BLaER1 (cell line): ENCODE measurements at regions not wholly inside any gene's neighbourhood (a gene's known extent, or its start where the extent isn't known, plus 50 kb on each side); places are given as distances from the start of the nearest gene placed in this dataset.
"Not testable (repeated sequence)": the region's sequence is repeated elsewhere in the genome, so short reads cannot be mapped to it uniquely, and the experiment has no call there.

Experiments used
- H3K27ac ChIP-seq: shearing (Covaris generic); formaldehyde crosslinking; 2 replicates; pipeline ENCODE4 v1.8.1; 2022
- H3K27me3 ChIP-seq: shearing (Covaris generic); formaldehyde crosslinking; 2 replicates; pipeline ENCODE4 v1.8.1; 2022
- H3K36me3 ChIP-seq: shearing (Covaris generic); formaldehyde crosslinking; 2 replicates; pipeline ENCODE4 v1.8.1; 2022
- H3K4me1 ChIP-seq: shearing (Covaris generic); formaldehyde crosslinking; 2 replicates; pipeline ENCODE4 v1.8.1; 2022
- H3K4me2 ChIP-seq: shearing (Covaris generic); formaldehyde crosslinking; 2 replicates; pipeline ENCODE4 v1.8.1; 2022
- H3K4me3 ChIP-seq: shearing (Covaris generic); formaldehyde crosslinking; 2 replicates; pipeline ENCODE4 v1.8.1; 2022
- H3K9ac ChIP-seq: shearing (Covaris generic); formaldehyde crosslinking; 2 replicates; pipeline ENCODE4 v1.8.1; 2022
- H3K9me3 ChIP-seq: shearing (Covaris generic); formaldehyde crosslinking; 2 replicates; pipeline ENCODE4 v1.8.1; 2022
- H4K20me1 ChIP-seq: shearing (Covaris generic); formaldehyde crosslinking; 2 replicates; pipeline ENCODE4 v1.8.1; 2022

- H3K27me3 ChIP-seq, H3K4me2 ChIP-seq, H3K9me3 ChIP-seq, H3K36me3 ChIP-seq, H3K4me1 ChIP-seq, H3K9ac ChIP-seq, H4K20me1 ChIP-seq, H3K4me3 ChIP-seq, H3K27ac ChIP-seq: not testable (repeated sequence)
These were observed 142.9 kb upstream of the NBPF9 start for GRCh38 chr1:149246212-149246611.

GRCh38 chr1:149248610-149249009 is 145.3 kb upstream of the NBPF9 start:
- not testable (repeated sequence) for H3K27ac ChIP-seq, H3K9me3 ChIP-seq, H3K4me1 ChIP-seq, H4K20me1 ChIP-seq, H3K9ac ChIP-seq, H3K27me3 ChIP-seq, H3K36me3 ChIP-seq, H3K4me3 ChIP-seq, H3K4me2 ChIP-seq

GRCh38 chr1:149249850-149250467 is 146.6 kb upstream of the NBPF9 start:
- H4K20me1 ChIP-seq, H3K4me2 ChIP-seq, H3K4me3 ChIP-seq, H3K27ac ChIP-seq, H3K36me3 ChIP-seq, H3K27me3 ChIP-seq, H3K9me3 ChIP-seq, H3K4me1 ChIP-seq, H3K9ac ChIP-seq: not testable (repeated sequence)

GRCh38 chr1:149254894-149255847 is 151.8 kb upstream of the NBPF9 start:
- not testable (repeated sequence) for H3K27ac ChIP-seq, H3K4me1 ChIP-seq, H3K4me2 ChIP-seq, H3K27me3 ChIP-seq, H4K20me1 ChIP-seq, H3K36me3 ChIP-seq, H3K4me3 ChIP-seq, H3K9me3 ChIP-seq, H3K9ac ChIP-seq

- not testable (repeated sequence) for H3K36me3 ChIP-seq, H3K4me1 ChIP-seq, H4K20me1 ChIP-seq, H3K9me3 ChIP-seq, H3K27me3 ChIP-seq, H3K4me3 ChIP-seq, H3K27ac ChIP-seq, H3K4me2 ChIP-seq, H3K9ac ChIP-seq
These were observed 156.9 kb upstream of the NBPF9 start for GRCh38 chr1:149260284-149260683.

GRCh38 chr1:149260736-149261340 is 157.5 kb upstream of the NBPF9 start:
- not testable (repeated sequence) for H3K36me3 ChIP-seq, H3K27ac ChIP-seq, H3K4me3 ChIP-seq, H3K9me3 ChIP-seq, H4K20me1 ChIP-seq, H3K4me2 ChIP-seq, H3K4me1 ChIP-seq, H3K27me3 ChIP-seq, H3K9ac ChIP-seq

- not testable (repeated sequence) for H3K4me3 ChIP-seq, H3K9me3 ChIP-seq, H3K36me3 ChIP-seq, H3K27me3 ChIP-seq, H3K27ac ChIP-seq, H3K9ac ChIP-seq, H3K4me1 ChIP-seq, H4K20me1 ChIP-seq, H3K4me2 ChIP-seq
These were observed 163.9 kb upstream of the NBPF9 start for GRCh38 chr1:149267287-149267686.

- H3K4me2 ChIP-seq, H3K4me3 ChIP-seq, H3K4me1 ChIP-seq, H3K27ac ChIP-seq, H3K36me3 ChIP-seq, H3K9ac ChIP-seq, H4K20me1 ChIP-seq, H3K9me3 ChIP-seq, H3K27me3 ChIP-seq: not testable (repeated sequence)
These were observed 165.8 kb upstream of the NBPF9 start for GRCh38 chr1:149269001-149269702.

GRCh38 chr1:149269833-149270232 is 166.5 kb upstream of the NBPF9 start:
- not testable (repeated sequence) for H3K27me3 ChIP-seq, H3K4me3 ChIP-seq, H3K9ac ChIP-seq, H4K20me1 ChIP-seq, H3K4me2 ChIP-seq, H3K36me3 ChIP-seq, H3K4me1 ChIP-seq, H3K27ac ChIP-seq, H3K9me3 ChIP-seq

- not testable (repeated sequence) for H3K27me3 ChIP-seq, H3K9ac ChIP-seq, H3K9me3 ChIP-seq, H3K36me3 ChIP-seq, H3K27ac ChIP-seq, H4K20me1 ChIP-seq, H3K4me1 ChIP-seq, H3K4me3 ChIP-seq, H3K4me2 ChIP-seq
These were observed 171.1 kb upstream of the NBPF9 start for GRCh38 chr1:149274493-149274892.

- H4K20me1 ChIP-seq, H3K4me3 ChIP-seq, H3K36me3 ChIP-seq, H3K27ac ChIP-seq, H3K4me2 ChIP-seq, H3K9ac ChIP-seq, H3K4me1 ChIP-seq, H3K9me3 ChIP-seq, H3K27me3 ChIP-seq: not testable (repeated sequence)
These were observed 172.5 kb upstream of the NBPF9 start for GRCh38 chr1:149275802-149276201.

GRCh38 chr1:149276496-149276895 is 173.1 kb upstream of the NBPF9 start:
- H3K36me3 ChIP-seq, H4K20me1 ChIP-seq, H3K4me3 ChIP-seq, H3K9me3 ChIP-seq, H3K9ac ChIP-seq, H3K27me3 ChIP-seq, H3K4me2 ChIP-seq, H3K4me1 ChIP-seq, H3K27ac ChIP-seq: not testable (repeated sequence)

- H3K27ac ChIP-seq, H3K27me3 ChIP-seq, H3K4me1 ChIP-seq, H3K36me3 ChIP-seq, H3K4me3 ChIP-seq, H3K4me2 ChIP-seq, H3K9me3 ChIP-seq, H3K9ac ChIP-seq, H4K20me1 ChIP-seq: not testable (repeated sequence)
These were observed 174.8 kb upstream of the NBPF9 start for GRCh38 chr1:149278156-149278555.

GRCh38 chr1:149279015-149279414 is 175.7 kb upstream of the NBPF9 start:
- H3K27ac ChIP-seq, H3K4me1 ChIP-seq, H4K20me1 ChIP-seq, H3K9ac ChIP-seq, H3K4me2 ChIP-seq, H3K27me3 ChIP-seq, H3K4me3 ChIP-seq, H3K9me3 ChIP-seq, H3K36me3 ChIP-seq: not testable (repeated sequence)
